Brain microvascular endothelial cell (primary cell): ENCODE measurements at regions not wholly inside any gene's neighbourhood (a gene's known extent, or its start where the extent isn't known, plus 50 kb on each side); places are given as distances from the start of the nearest gene placed in this dataset.

Experiments used
- DNase-seq: peaks from one replicate; pipeline ENCODE4 v3.0.0-alpha.2; 2020
- H3K27ac ChIP-seq: fragments of 250-450 bp; sonication (Bioruptor Pico); 2 replicates; pipeline ENCODE4 v1.5.1; 2020; ENCODE audit warnings: mild to moderate bottlenecking, moderate library complexity
- H3K27me3 ChIP-seq: fragments of 250-450 bp; sonication (Bioruptor Pico); replicated peaks from 2 replicates; pipeline ENCODE4 v1.5.1; 2020; ENCODE audit warnings: mild to moderate bottlenecking
- H3K36me3 ChIP-seq: fragments of 250-450 bp; sonication (Bioruptor Pico); replicated peaks from 2 replicates; pipeline ENCODE4 v1.5.1; 2020; ENCODE audit warnings: mild to moderate bottlenecking
- H3K4me3 ChIP-seq: 2 replicates; pipeline ENCODE4 v1.5.1; 2011; ENCODE audit warnings: low read depth, mild to moderate bottlenecking, control low read depth, low read length, moderate library complexity
- CTCF ChIP-seq: IDR thresholded peaks from 2 replicates; pipeline ENCODE4 v1.5.1; 2011; ENCODE audit warnings: low read depth, mild to moderate bottlenecking, moderate library complexity, low read length, control low read depth, inconsistent platforms; ENCODE audit errors: missing control alignments
- in situ Hi-C: cut with HindIII; loops from 2 replicates; pipeline ENCODE4 v1.10.0; 2017; ENCODE audit warnings: low sequenced_read_pairs, low pct_ligation_motif_present

- no peak for TF ChIP-seq CTCF
- no peaks in the 10 kb centered on the region for H3K27me3 ChIP-seq
- no peak overlapping the region for H3K4me3 ChIP-seq
- no peak for DNase-seq
- no peaks in the 10 kb centered on the region for H3K36me3 ChIP-seq
- no peak overlapping the region for H3K27ac ChIP-seq
- in situ Hi-C loops, result no loop called here
These were observed 76.9 kb upstream of the MGMT start for GRCh38 chr10:129390147-129390546.

GRCh38 chr10:129390726-129391125 lies 76.3 kb upstream of the MGMT start:
- no peak overlapping the region for H3K27ac ChIP-seq
- no peaks in the 10 kb centered on the region for H3K27me3 ChIP-seq
- no peak overlapping the region for H3K4me3 ChIP-seq
- DNase-seq, result no peak
- no peaks in the 10 kb centered on the region for H3K36me3 ChIP-seq
- in situ Hi-C loops, result no loop called here
- no peak for TF ChIP-seq CTCF

- no peak for TF ChIP-seq CTCF
- in situ Hi-C loops, result no loop called here
- no peak overlapping the region for H3K4me3 ChIP-seq
These were observed 75.6 kb upstream of the MGMT start for GRCh38 chr10:129391464-129391863.

GRCh38 chr10:129392855-129393254 lies 74.2 kb upstream of the MGMT start:
- in situ Hi-C loops, result no loop called here
- no peak for TF ChIP-seq CTCF
- H3K27ac ChIP-seq, result no peak overlapping the region
- no peaks in the 10 kb centered on the region for H3K36me3 ChIP-seq
- H3K4me3 ChIP-seq, result no peak overlapping the region
- H3K27me3 ChIP-seq, result no peaks in the 10 kb centered on the region
- DNase-seq, result no peak

More at GRCh38 chr10:129391464-129391863, 75.6 kb upstream of the MGMT start:
- H3K36me3 ChIP-seq, result no peaks in the 10 kb centered on the region
- no peak overlapping the region for H3K27ac ChIP-seq
- DNase-seq, result no peak
- H3K27me3 ChIP-seq, result no peaks in the 10 kb centered on the region

- Histone ChIP-seq H3K27ac (no peak overlapping the region), H3K36me3 (no peaks in the 10 kb centered on the region), H3K4me3 (no peak overlapping the region), H3K27me3 (no peaks in the 10 kb centered on the region)
- DNase-seq, result no peak
- no peak for TF ChIP-seq CTCF
- in situ Hi-C loops, result no loop called here
These were observed 73.2 kb upstream of the MGMT start for GRCh38 chr10:129393812-129394211.

GRCh38 chr10:129394518-129395328 lies 72.3 kb upstream of the MGMT start:
- Histone ChIP-seq H3K36me3 (no peaks in the 10 kb centered on the region), H3K27ac (no peak overlapping the region), H3K4me3 (no peak overlapping the region), H3K27me3 (no peaks in the 10 kb centered on the region)
- in situ Hi-C loops, result no loop called here
- DNase-seq, result no peak
- no peak for TF ChIP-seq CTCF
